Right lobe of liver (tissue), 4 donors: ENCODE measurements at regions not wholly inside any gene's neighbourhood (a gene's known extent, or its start where the extent isn't known, plus 50 kb on each side); places are given as distances from the start of the nearest gene placed in this dataset.

ENCODE experiments used
- POLR2A ChIP-seq: fragments of 450-650 bp; IDR thresholded peaks from one replicate; pipeline ENCODE4 v1.6.1; 2017; ENCODE audit warnings: antibody characterized with exemption, mild to moderate bottlenecking
- TF ChIP-seq, protein P1 (sequence below), 4 donors: fragments of 200-600 bp in 3 of 4; fragments of 450-650 bp in 1 of 4; IDR thresholded peaks; one replicate each; pipeline versions ENCODE4 v1.5.1 to v1.8.0; 2016 to 2022; ENCODE audit warnings: antibody characterized with exemption in 4 of 4, mild to moderate bottlenecking in 2 of 4
- donor health status: DM: no; HTN: no; CAD: no.
- donor health status: DM: no; HTN: no; CAD: no.
- donor health status: DM: no; HTN: yes; CAD: no.

DNA sequence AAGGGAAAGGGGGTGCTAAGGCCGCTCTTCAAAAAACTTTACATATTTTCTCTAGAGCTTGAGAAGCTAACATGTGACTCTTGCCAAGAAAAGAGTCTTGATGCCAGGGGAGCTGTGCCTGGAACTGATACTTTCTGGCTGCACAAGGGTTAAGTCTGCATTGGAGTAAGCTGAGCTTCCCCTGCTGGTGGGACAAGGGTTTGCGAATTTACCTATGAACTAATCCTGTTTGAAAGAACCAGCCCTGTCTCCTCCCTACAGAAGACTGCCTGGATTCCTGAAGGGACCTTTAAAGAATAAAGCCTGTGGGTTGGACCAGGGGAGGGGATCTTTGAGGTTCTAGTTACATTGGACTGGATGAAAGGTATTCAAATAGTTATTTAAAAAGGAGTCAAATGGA lies 58.3 kb upstream of the EPHA3 start:
- TF ChIP-seq, protein P1, sequence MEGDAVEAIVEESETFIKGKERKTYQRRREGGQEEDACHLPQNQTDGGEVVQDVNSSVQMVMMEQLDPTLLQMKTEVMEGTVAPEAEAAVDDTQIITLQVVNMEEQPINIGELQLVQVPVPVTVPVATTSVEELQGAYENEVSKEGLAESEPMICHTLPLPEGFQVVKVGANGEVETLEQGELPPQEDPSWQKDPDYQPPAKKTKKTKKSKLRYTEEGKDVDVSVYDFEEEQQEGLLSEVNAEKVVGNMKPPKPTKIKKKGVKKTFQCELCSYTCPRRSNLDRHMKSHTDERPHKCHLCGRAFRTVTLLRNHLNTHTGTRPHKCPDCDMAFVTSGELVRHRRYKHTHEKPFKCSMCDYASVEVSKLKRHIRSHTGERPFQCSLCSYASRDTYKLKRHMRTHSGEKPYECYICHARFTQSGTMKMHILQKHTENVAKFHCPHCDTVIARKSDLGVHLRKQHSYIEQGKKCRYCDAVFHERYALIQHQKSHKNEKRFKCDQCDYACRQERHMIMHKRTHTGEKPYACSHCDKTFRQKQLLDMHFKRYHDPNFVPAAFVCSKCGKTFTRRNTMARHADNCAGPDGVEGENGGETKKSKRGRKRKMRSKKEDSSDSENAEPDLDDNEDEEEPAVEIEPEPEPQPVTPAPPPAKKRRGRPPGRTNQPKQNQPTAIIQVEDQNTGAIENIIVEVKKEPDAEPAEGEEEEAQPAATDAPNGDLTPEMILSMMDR (IDR thresholded peaks at IDR 0.05), result no peak
- TF ChIP-seq POLR2A, result no peak
